Tibial nerve (tissue), 4 donors: ENCODE measurements at regions not wholly inside any gene's neighbourhood (a gene's known extent, or its start where the extent isn't known, plus 50 kb on each side); places are given as distances from the start of the nearest gene placed in this dataset.

Experiments
- DNase-seq, 2 donors: peaks; one replicate each; pipeline ENCODE4 v3.0.0-alpha.2; 2019; ENCODE audit warnings: low spot score in 2 of 2
- H3K27ac ChIP-seq, 4 donors: fragments of 200-600 bp; sonication (generic) in 3 of 4; one replicate each; pipeline ENCODE4 v1.5.1; 2017 to 2019; ENCODE audit warnings: mild to moderate bottlenecking in 1 of 4
- H3K27me3 ChIP-seq, 2 donors: fragments of 200-600 bp; sonication (generic) in 1 of 2; one replicate each; pipeline versions ENCODE4 v1.5.1 to v1.6.0; 2017 to 2019
- H3K36me3 ChIP-seq, 3 donors: fragments of 200-600 bp; sonication (generic); one replicate each; pipeline ENCODE4 v1.5.1; 2018 to 2019
- H3K4me1 ChIP-seq, 4 donors: fragments of 200-600 bp; sonication (generic) in 3 of 4; one replicate each; pipeline ENCODE4 v1.5.1; 2017 to 2019
- H3K4me3 ChIP-seq, 4 donors: fragments of 200-600 bp; sonication (generic) in 3 of 4; one replicate each; pipeline ENCODE4 v1.5.1; 2017 to 2019; ENCODE audit warnings: mild to moderate bottlenecking in 1 of 4, moderate library complexity in 1 of 4
- H3K9me3 ChIP-seq, 4 donors: fragments of 200-600 bp; sonication (generic) in 3 of 4; one replicate each; pipeline ENCODE4 v1.5.1; 2017 to 2019
- EP300 ChIP-seq, 2 donors: sonication (generic); formaldehyde crosslinking; IDR thresholded peaks; one replicate each; pipeline ENCODE4 v1.6.1; 2017; ENCODE audit warnings: antibody characterized with exemption in 2 of 2, mild to moderate bottlenecking in 1 of 2
- POLR2A ChIP-seq, 2 donors: fragments of 450-650 bp; IDR thresholded peaks; one replicate each; pipeline ENCODE4 v1.6.1; 2017; ENCODE audit warnings: antibody characterized with exemption in 2 of 2, mild to moderate bottlenecking in 2 of 2, moderate library complexity in 2 of 2
- WGBS, 2 donors: methylation state at CpG; one replicate each; pipeline ENCODE4 v1.1.5; 2018; 5-methylcytosine and 5-hydroxymethylcytosine counted together
- TF ChIP-seq, protein P1 (sequence below), 5 experiments: fragments of 200-600 bp in 3 of 5; fragments of 450-650 bp in 2 of 5; sonication (generic) in 3 of 5; IDR thresholded peaks; one replicate each; pipeline ENCODE4 v1.5.1; 2016 to 2019; ENCODE audit warnings: antibody characterized with exemption in 5 of 5, mild to moderate bottlenecking in 3 of 5, moderate library complexity in 2 of 5

DNA sequence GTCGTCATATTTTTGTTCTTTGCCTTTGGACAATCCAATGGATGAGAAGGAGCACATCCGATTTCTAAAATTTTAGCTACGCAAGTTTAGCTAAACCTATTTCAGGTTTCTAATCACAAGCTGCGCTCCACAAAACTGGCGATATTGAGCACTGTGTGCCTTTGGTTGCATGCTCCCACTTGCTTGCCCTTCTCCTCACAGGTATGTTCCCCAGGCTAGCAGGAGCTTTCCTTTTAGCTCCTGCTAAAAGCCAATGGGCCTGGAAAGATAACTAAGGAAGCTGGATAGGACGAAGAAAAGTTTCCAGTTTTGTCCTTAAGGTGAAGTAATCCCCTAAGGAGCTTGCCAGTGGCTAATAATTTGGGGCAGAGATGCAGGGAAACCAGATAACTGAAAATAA, 975.2 kb downstream of the FSTL5 start:
- Histone ChIP-seq H3K27me3 (no peaks in the 10 kb centered on the region), H3K27ac (no peak overlapping the region), H3K4me3 (no peak overlapping the region), H3K4me1 (no peaks in the 10 kb centered on the region), H3K9me3 (no peaks in the 10 kb centered on the region), H3K36me3 (no peaks in the 10 kb centered on the region)
- no peak for DNase-seq
- TF ChIP-seq POLR2A (IDR thresholded peaks at IDR 0.05) (no peak), EP300 (IDR thresholded peaks at IDR 0.05) (no peak)
- TF ChIP-seq, protein P1, sequence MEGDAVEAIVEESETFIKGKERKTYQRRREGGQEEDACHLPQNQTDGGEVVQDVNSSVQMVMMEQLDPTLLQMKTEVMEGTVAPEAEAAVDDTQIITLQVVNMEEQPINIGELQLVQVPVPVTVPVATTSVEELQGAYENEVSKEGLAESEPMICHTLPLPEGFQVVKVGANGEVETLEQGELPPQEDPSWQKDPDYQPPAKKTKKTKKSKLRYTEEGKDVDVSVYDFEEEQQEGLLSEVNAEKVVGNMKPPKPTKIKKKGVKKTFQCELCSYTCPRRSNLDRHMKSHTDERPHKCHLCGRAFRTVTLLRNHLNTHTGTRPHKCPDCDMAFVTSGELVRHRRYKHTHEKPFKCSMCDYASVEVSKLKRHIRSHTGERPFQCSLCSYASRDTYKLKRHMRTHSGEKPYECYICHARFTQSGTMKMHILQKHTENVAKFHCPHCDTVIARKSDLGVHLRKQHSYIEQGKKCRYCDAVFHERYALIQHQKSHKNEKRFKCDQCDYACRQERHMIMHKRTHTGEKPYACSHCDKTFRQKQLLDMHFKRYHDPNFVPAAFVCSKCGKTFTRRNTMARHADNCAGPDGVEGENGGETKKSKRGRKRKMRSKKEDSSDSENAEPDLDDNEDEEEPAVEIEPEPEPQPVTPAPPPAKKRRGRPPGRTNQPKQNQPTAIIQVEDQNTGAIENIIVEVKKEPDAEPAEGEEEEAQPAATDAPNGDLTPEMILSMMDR (IDR thresholded peaks at IDR 0.05): no peak
- 91 to 93% methylated on average over 6 of the region's 6 CpGs for WGBS, 2 donors

DNA sequence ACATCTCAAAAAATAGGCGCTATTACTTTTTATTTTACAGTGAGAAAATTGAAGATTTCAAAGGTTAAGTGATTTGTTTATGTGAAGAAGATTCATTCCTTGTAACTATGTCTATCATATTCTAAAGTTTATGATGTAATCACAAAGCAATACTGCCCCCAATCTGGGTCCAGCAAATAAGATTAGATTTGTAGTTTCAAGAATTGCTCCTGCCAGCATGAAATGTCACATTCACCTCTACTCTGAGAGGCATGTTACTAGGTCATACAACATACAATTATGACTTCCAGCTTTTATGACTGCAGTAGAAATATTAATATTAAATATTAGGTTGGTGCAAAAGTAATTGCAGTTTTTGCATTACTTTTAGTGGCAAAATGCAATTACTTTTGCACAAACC, 976.2 kb downstream of the FSTL5 start:
- no peaks in the 10 kb centered on the region for H3K4me1 ChIP-seq
- no peaks in the 10 kb centered on the region for H3K36me3 ChIP-seq
- no peaks in the 10 kb centered on the region for H3K27me3 ChIP-seq
- DNase-seq: no peak
- no peak overlapping the region for H3K27ac ChIP-seq
- WGBS, 2 donors: 90 to 93% methylated on average over 1 of the region's 1 CpG
- no peak overlapping the region for H3K4me3 ChIP-seq
- no peaks in the 10 kb centered on the region for H3K9me3 ChIP-seq
- no peak for TF ChIP-seq POLR2A (IDR thresholded peaks at IDR 0.05)
- TF ChIP-seq, protein P1 (IDR thresholded peaks at IDR 0.05): no peak
- no peak for TF ChIP-seq EP300 (IDR thresholded peaks at IDR 0.05)

DNA sequence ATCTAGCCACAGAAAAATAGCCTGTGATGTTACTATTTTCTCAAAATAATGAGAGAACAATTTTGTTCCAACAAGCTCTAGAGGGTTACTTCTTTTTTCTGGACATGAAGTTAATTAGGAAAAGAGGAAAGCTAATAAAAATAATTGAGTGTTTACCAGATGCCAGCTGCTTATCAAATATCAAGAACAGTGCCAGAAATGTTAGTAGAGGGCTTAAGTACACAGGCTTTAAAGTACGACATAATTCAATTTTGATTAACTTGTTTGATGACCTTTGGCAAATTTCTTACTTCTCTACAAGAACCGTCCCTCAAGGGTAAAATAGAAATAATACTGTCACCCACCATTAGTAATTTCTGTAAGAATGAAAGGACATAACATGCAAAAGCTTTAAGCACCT, 977.0 kb downstream of the FSTL5 start:
- H3K4me1 ChIP-seq: no peaks in the 10 kb centered on the region
- 39 to 40% methylated on average over 2 of the region's 2 CpGs for WGBS, 2 donors
- H3K4me3 ChIP-seq: no peak overlapping the region
- H3K27ac ChIP-seq: no peak overlapping the region
- no peaks in the 10 kb centered on the region for H3K9me3 ChIP-seq
- TF ChIP-seq POLR2A (IDR thresholded peaks at IDR 0.05): no peak
- TF ChIP-seq EP300 (IDR thresholded peaks at IDR 0.05): no peak
- TF ChIP-seq, protein P1 (IDR thresholded peaks at IDR 0.05): no peak
- no peaks in the 10 kb centered on the region for H3K36me3 ChIP-seq
- H3K27me3 ChIP-seq: no peaks in the 10 kb centered on the region
- no peak for DNase-seq

DNA sequence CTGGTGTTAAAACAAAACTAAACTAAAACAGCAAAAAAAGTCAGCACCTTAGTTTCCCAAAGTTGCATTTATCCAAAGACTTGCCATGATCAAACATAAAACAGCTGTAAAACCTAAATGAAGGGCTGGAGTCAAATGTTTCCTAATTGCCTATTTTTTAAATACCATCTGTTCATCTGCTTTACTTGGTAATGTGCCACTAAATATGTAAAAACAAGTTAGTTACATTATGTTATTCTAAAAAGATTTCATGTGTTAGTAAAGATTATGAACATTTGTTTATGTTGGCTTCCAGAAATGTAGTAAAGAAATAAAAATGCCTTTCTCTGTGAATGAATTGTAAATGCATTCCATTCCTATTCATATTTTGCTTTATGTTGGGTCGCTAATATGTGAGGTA, 977.8 kb downstream of the FSTL5 start:
- Histone ChIP-seq H3K27me3 (no peaks in the 10 kb centered on the region), H3K36me3 (no peaks in the 10 kb centered on the region), H3K4me1 (no peaks in the 10 kb centered on the region), H3K4me3 (no peak overlapping the region), H3K9me3 (no peaks in the 10 kb centered on the region), H3K27ac (no peak overlapping the region)
- DNase-seq: no peak
- 19 to 22% methylated on average over 1 of the region's 1 CpG for WGBS, 2 donors
- no peak for TF ChIP-seq EP300 (IDR thresholded peaks at IDR 0.05)
- TF ChIP-seq, protein P1 (IDR thresholded peaks at IDR 0.05): no peak
- TF ChIP-seq POLR2A (IDR thresholded peaks at IDR 0.05): no peak

DNA sequence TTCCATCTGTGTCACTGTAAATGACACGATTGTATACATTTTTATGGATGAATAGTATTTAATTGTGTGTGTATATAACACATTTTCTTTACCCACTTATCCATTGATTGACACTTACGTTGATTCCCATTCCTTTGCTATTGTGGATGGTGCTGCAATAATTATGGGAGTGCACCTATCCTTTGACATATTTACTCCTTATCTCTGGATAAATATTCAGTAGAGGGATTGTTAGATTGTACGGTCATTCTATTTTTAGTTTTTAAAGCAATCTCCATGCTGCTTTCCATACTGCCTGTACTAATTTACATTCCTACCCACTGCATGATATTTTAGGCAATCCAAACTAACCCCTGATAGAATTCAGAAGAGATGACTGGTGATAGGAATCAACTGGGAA, 980.1 kb downstream of the FSTL5 start:
- H3K9me3 ChIP-seq: no peaks in the 10 kb centered on the region
- 82 to 86% methylated on average over 3 of the region's 3 CpGs for WGBS, 2 donors
- H3K27me3 ChIP-seq: no peaks in the 10 kb centered on the region
- no peak for TF ChIP-seq EP300 (IDR thresholded peaks at IDR 0.05)
- TF ChIP-seq POLR2A (IDR thresholded peaks at IDR 0.05): no peak
- TF ChIP-seq, protein P1 (IDR thresholded peaks at IDR 0.05): no peak
- H3K4me1 ChIP-seq: no peaks in the 10 kb centered on the region
- H3K4me3 ChIP-seq: no peak overlapping the region
- no peak for DNase-seq
- H3K36me3 ChIP-seq: no peaks in the 10 kb centered on the region
- H3K27ac ChIP-seq: no peak overlapping the region
